Peyer's patch (tissue), 2 donors: ENCODE measurements at regions not wholly inside any gene's neighbourhood (a gene's known extent, or its start where the extent isn't known, plus 50 kb on each side); places are given as distances from the start of the nearest gene placed in this dataset.

Experiments
- small RNA-seq, 2 donors: library from RNA; depleted of rRNA; stranded (forward); fragments of <200 nt; gene quantifications; one replicate each; pipeline ENCODE3, GENCODE V24; 2016

Small RNA genes lying in the stretch of these regions (small RNA-seq; reads per million reads assigned to genes)
- 0 reads per million in 2 donors for gene RNU6-316P
